ENCODE measurements at regions not wholly inside any gene's neighbourhood (a gene's known extent, or its start where the extent isn't known, plus 50 kb on each side); places are given as distances from the start of the nearest gene placed in this dataset.

DNA sequence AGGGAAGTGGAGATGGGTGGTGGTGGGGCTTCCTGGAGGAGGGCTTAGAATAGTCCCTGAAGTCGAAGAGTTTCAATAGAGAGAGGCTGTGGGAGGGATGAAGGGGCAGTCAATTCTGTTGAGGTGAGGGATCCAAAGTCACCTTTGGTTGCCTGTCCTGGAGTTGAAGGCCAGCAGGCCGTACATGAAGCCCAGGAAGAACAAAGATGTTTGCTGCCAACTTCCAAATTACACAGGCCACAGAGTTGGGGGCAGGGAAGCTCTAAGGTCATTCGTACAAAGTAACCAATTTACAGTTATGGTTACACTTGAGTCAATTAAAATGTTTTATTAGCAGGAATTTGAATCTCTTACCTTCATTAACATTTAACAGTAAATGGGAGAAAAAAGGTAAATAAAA, 77.9 kb downstream of the FOXB1 start:
- TF ChIP-seq EZH2 (IDR thresholded peaks at IDR 0.05) (no peak), CTCF (IDR thresholded peaks at IDR 0.05) (no peak), EZH2phosphoT487 (IDR thresholded peaks at IDR 0.05) (no peak)
- Histone ChIP-seq H3K36me3 (no peaks in the 10 kb centered on the region), H3K79me2 (ENCODE audit: low read depth) (no peaks in the 10 kb centered on the region), H3F3A (ENCODE audit: low read depth) (no peaks in the 10 kb centered on the region), H3K27me3 (no peaks in the 10 kb centered on the region), H3K4me3 (no peak overlapping the region), H4K20me1 (ENCODE audit: low read depth) (no peaks in the 10 kb centered on the region), H2AFZ (replicated peaks) (no peak overlapping the region), H3K4me2 (no peak overlapping the region), H3K9me3 (ENCODE audit: low read depth) (no peaks in the 10 kb centered on the region), H3K9ac (no peak overlapping the region), H3K4me1 (peaks cover 15% of the 10 kb centered on the region), H3K27ac (no peak overlapping the region)
- DNase-seq (ENCODE audit: low spot score) = no peak
- Mint-ChIP-seq H3K4me3 (no peak overlapping the region), H3K27ac (no peak overlapping the region), H3K36me3 (no peaks in the 10 kb centered on the region), H3K27me3 (ENCODE audit: insufficient read depth, low read depth) (peaks cover 5% of the 10 kb centered on the region), H3K4me1 (peaks cover 29% of the 10 kb centered on the region), H3K9me3 (no peaks in the 10 kb centered on the region)

DNA sequence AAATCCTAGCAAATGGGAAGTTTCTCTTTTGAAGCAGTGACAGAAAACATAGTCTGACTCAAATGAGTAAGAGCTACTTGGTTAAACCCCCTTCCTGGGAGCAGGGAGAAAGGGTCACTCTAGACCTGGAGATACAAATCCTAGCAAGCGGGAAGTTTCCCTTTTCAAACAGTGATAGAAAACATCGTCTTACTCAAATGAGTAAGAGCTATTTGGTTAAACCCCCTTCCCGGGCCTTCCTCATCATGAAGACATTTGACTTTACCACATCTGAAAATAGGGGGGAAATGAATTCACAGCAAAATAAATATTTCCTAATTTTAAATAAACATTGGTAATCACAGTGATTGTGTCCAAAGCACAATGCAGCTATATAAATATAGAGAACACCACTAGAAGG, 79.2 kb downstream of the FOXB1 start:
- H4K20me1 ChIP-seq (ENCODE audit: low read depth) = no peaks in the 10 kb centered on the region
- no peak for DNase-seq (ENCODE audit: low spot score)
- no peaks in the 10 kb centered on the region for H3K27me3 ChIP-seq
- H3K79me2 ChIP-seq (ENCODE audit: low read depth) = no peaks in the 10 kb centered on the region
- no peak overlapping the region for H3K4me2 ChIP-seq
- H3K36me3 Mint-ChIP-seq = no peaks in the 10 kb centered on the region
- TF ChIP-seq CTCF (IDR thresholded peaks at IDR 0.05) (no peak), EZH2 (IDR thresholded peaks at IDR 0.05) (no peak), EZH2phosphoT487 (IDR thresholded peaks at IDR 0.05) (no peak)
- H3K27ac Mint-ChIP-seq = no peak overlapping the region
- no peaks in the 10 kb centered on the region for H3K9me3 ChIP-seq (ENCODE audit: low read depth)
- no peak overlapping the region for H3K4me3 Mint-ChIP-seq
- H2AFZ ChIP-seq (replicated peaks) = no peak overlapping the region
- no peaks in the 10 kb centered on the region for H3F3A ChIP-seq (ENCODE audit: low read depth)
- H3K36me3 ChIP-seq = no peaks in the 10 kb centered on the region
- no peak overlapping the region for H3K27ac ChIP-seq
- no peaks in the 10 kb centered on the region for H3K9me3 Mint-ChIP-seq
- no peak overlapping the region for H3K9ac ChIP-seq
- peaks cover 1% of the 10 kb centered on the region for H3K4me1 ChIP-seq
- no peak overlapping the region for H3K4me3 ChIP-seq
- H3K4me1 Mint-ChIP-seq = peaks cover 23% of the 10 kb centered on the region
- H3K27me3 Mint-ChIP-seq (ENCODE audit: insufficient read depth, low read depth) = peaks cover 5% of the 10 kb centered on the region

- no peak overlapping the region for H3K4me2 ChIP-seq
- H3K36me3 ChIP-seq = no peaks in the 10 kb centered on the region
- peaks cover 3% of the 10 kb centered on the region for H3K27me3 Mint-ChIP-seq (ENCODE audit: insufficient read depth, low read depth)
- H3K9me3 ChIP-seq (ENCODE audit: low read depth) = no peaks in the 10 kb centered on the region
- H3K9me3 Mint-ChIP-seq = peaks cover 2% of the 10 kb centered on the region
- no peak for DNase-seq (ENCODE audit: low spot score)
- H3K9ac ChIP-seq = no peak overlapping the region
- H3K27ac ChIP-seq = no peak overlapping the region
- H3F3A ChIP-seq (ENCODE audit: low read depth) = no peaks in the 10 kb centered on the region
- no peak overlapping the region for H3K4me3 Mint-ChIP-seq
- H3K36me3 Mint-ChIP-seq = peaks cover 6% of the 10 kb centered on the region
- no peak overlapping the region for H2AFZ ChIP-seq (replicated peaks)
- no peak for TF ChIP-seq EZH2 (IDR thresholded peaks at IDR 0.05)
- no peak for TF ChIP-seq EZH2phosphoT487 (IDR thresholded peaks at IDR 0.05)
- no peak for TF ChIP-seq CTCF (IDR thresholded peaks at IDR 0.05)
- no peaks in the 10 kb centered on the region for H3K27me3 ChIP-seq
- no peaks in the 10 kb centered on the region for H3K4me1 ChIP-seq
- H4K20me1 ChIP-seq (ENCODE audit: low read depth) = no peaks in the 10 kb centered on the region
- peak overlapping the region; percentile 40 for H3K27ac Mint-ChIP-seq
- no peaks in the 10 kb centered on the region for H3K79me2 ChIP-seq (ENCODE audit: low read depth)
- H3K4me1 Mint-ChIP-seq = peaks cover 18% of the 10 kb centered on the region
- no peak overlapping the region for H3K4me3 ChIP-seq
Measured at GRCh38 chr15:60086681-60087429, 82.7 kb downstream of the FOXB1 start.

All from neural progenitor cell (in vitro differentiated cells).